Vagina (tissue), 2 donors: ENCODE measurements at regions not wholly inside any gene's neighbourhood (a gene's known extent, or its start where the extent isn't known, plus 50 kb on each side); places are given as distances from the start of the nearest gene placed in this dataset.

Experiments used
- DNase-seq, 2 donors: peaks; one replicate each; pipeline ENCODE4 v3.0.0-alpha.2; 2017; ENCODE audit errors: extremely low spot score in 2 of 2
- H3K27ac ChIP-seq: fragments of 200-600 bp; sonication (generic); one replicate; pipeline ENCODE4 v1.5.1; 2019
- H3K27me3 ChIP-seq: fragments of 200-600 bp; sonication (generic); one replicate; pipeline ENCODE4 v1.5.1; 2019
- H3K36me3 ChIP-seq, 2 donors: fragments of 200-600 bp; sonication (generic); one replicate each; pipeline ENCODE4 v1.5.1; 2017 to 2019
- H3K4me1 ChIP-seq: fragments of 200-600 bp; sonication (generic); one replicate; pipeline ENCODE4 v1.5.1; 2019
- H3K4me3 ChIP-seq, 2 donors: fragments of 200-600 bp; sonication (generic); 1 replicate in 1 of 2; 2 replicates in 1 of 2; pipeline ENCODE4 v1.5.1; 2016 to 2019
- H3K9me3 ChIP-seq: fragments of 200-600 bp; sonication (generic); one replicate; pipeline ENCODE4 v1.5.1; 2019
- CTCF ChIP-seq, 3 experiments: fragments of 450-650 bp in 2 of 3; fragments of 200-600 bp in 1 of 3; sonication (generic) in 1 of 3; IDR thresholded peaks; one replicate each; pipeline ENCODE4 v1.5.1; 2017 to 2019; ENCODE audit warnings: antibody characterized with exemption in 3 of 3, mild to moderate bottlenecking in 2 of 3, moderate library complexity in 2 of 3
- POLR2A ChIP-seq, 2 donors: fragments of 450-650 bp; IDR thresholded peaks; one replicate each; pipeline ENCODE4 v1.6.1; 2017; ENCODE audit warnings: antibody characterized with exemption in 2 of 2, mild to moderate bottlenecking in 2 of 2, moderate library complexity in 2 of 2
- POLR2AphosphoS5 ChIP-seq, 2 donors: sonication (generic); formaldehyde crosslinking; IDR thresholded peaks; one replicate each; pipeline ENCODE4 v1.9.0; 2017; ENCODE audit warnings: antibody characterized with exemption in 2 of 2, mild to moderate bottlenecking in 2 of 2, low read depth in 1 of 2; ENCODE audit not compliant: insufficient read depth in 1 of 2
- intact Hi-C: fragments of 100-400 bp; cut with DNase I; formaldehyde crosslinking; loops from one replicate; pipeline ENCODE4 v1.15.1; 2023

- Histone ChIP-seq H3K27ac (no peak overlapping the region), H3K36me3 (no peaks in the 10 kb centered on the region), H3K4me3 (no peak overlapping the region), H3K27me3 (no peaks in the 10 kb centered on the region), H3K9me3 (no peaks in the 10 kb centered on the region), H3K4me1 (no peaks in the 10 kb centered on the region)
- TF ChIP-seq CTCF (IDR thresholded peaks at IDR 0.05) (no peak), POLR2A (IDR thresholded peaks at IDR 0.05) (no peak), POLR2AphosphoS5 (IDR thresholded peaks at IDR 0.05; ENCODE audit: insufficient read depth in 1 of 2, low read depth in 1 of 2) (no peak)
- intact Hi-C loops: no loop called here
- DNase-seq: no peak
These were observed 173.4 kb upstream of the FANCL start for GRCh38 chr2:58414506-58414905.

GRCh38 chr2:58410549-58410948, 169.4 kb upstream of the FANCL start:
- H3K27ac ChIP-seq: no peak overlapping the region
- DNase-seq: no peak
- no peaks in the 10 kb centered on the region for H3K4me1 ChIP-seq
- intact Hi-C loops: no loop called here
- TF ChIP-seq POLR2AphosphoS5 (IDR thresholded peaks at IDR 0.05; ENCODE audit: insufficient read depth in 1 of 2, low read depth in 1 of 2) (no peak), POLR2A (IDR thresholded peaks at IDR 0.05) (no peak), CTCF (IDR thresholded peaks at IDR 0.05) (no peak)
- no peaks in the 10 kb centered on the region for H3K9me3 ChIP-seq
- no peaks in the 10 kb centered on the region for H3K36me3 ChIP-seq
- H3K4me3 ChIP-seq: no peak overlapping the region
- H3K27me3 ChIP-seq: no peaks in the 10 kb centered on the region

- no peak for TF ChIP-seq POLR2A (IDR thresholded peaks at IDR 0.05)
- TF ChIP-seq CTCF (IDR thresholded peaks at IDR 0.05): no peak
- no peak for TF ChIP-seq POLR2AphosphoS5 (IDR thresholded peaks at IDR 0.05; ENCODE audit: insufficient read depth in 1 of 2, low read depth in 1 of 2)
- no peaks in the 10 kb centered on the region for H3K4me1 ChIP-seq
- H3K9me3 ChIP-seq: no peaks in the 10 kb centered on the region
- DNase-seq: no peak
- H3K4me3 ChIP-seq: no peak overlapping the region
- H3K36me3 ChIP-seq: no peaks in the 10 kb centered on the region
- intact Hi-C loops: no loop called here
- no peak overlapping the region for H3K27ac ChIP-seq
- H3K27me3 ChIP-seq: no peaks in the 10 kb centered on the region
These were observed 166.4 kb upstream of the FANCL start for GRCh38 chr2:58407487-58407886.

- no peaks in the 10 kb centered on the region for H3K4me1 ChIP-seq
- no peak overlapping the region for H3K27ac ChIP-seq
- H3K4me3 ChIP-seq: no peak overlapping the region
- no peaks in the 10 kb centered on the region for H3K9me3 ChIP-seq
- intact Hi-C loops: no loop called here
- no peak for DNase-seq
- H3K27me3 ChIP-seq: no peaks in the 10 kb centered on the region
- no peak for TF ChIP-seq POLR2A (IDR thresholded peaks at IDR 0.05)
- no peaks in the 10 kb centered on the region for H3K36me3 ChIP-seq
These were observed 164.2 kb upstream of the FANCL start for GRCh38 chr2:58405341-58405740.

GRCh38 chr2:58401936-58402335, 160.8 kb upstream of the FANCL start:
- Histone ChIP-seq H3K4me3 (no peak overlapping the region), H3K27ac (no peak overlapping the region), H3K27me3 (no peaks in the 10 kb centered on the region), H3K36me3 (no peaks in the 10 kb centered on the region), H3K9me3 (no peaks in the 10 kb centered on the region), H3K4me1 (no peaks in the 10 kb centered on the region)
- TF ChIP-seq POLR2A (IDR thresholded peaks at IDR 0.05) (no peak), CTCF (IDR thresholded peaks at IDR 0.05) (no peak), POLR2AphosphoS5 (IDR thresholded peaks at IDR 0.05; ENCODE audit: insufficient read depth in 1 of 2, low read depth in 1 of 2) (no peak)
- DNase-seq: no peak
- intact Hi-C loops: no loop called here

GRCh38 chr2:58398406-58398805, 157.3 kb upstream of the FANCL start:
- no peak for DNase-seq
- H3K9me3 ChIP-seq: no peaks in the 10 kb centered on the region
- no peaks in the 10 kb centered on the region for H3K27me3 ChIP-seq
- no peaks in the 10 kb centered on the region for H3K4me1 ChIP-seq
- H3K4me3 ChIP-seq: no peak overlapping the region
- intact Hi-C loops: no loop called here
- H3K36me3 ChIP-seq: no peaks in the 10 kb centered on the region
- TF ChIP-seq POLR2A (IDR thresholded peaks at IDR 0.05): no peak
- H3K27ac ChIP-seq: no peak overlapping the region
